Prostate gland (tissue), 2 donors: ENCODE measurements at regions not wholly inside any gene's neighbourhood (a gene's known extent, or its start where the extent isn't known, plus 50 kb on each side); places are given as distances from the start of the nearest gene placed in this dataset.

Source experiments
- CTCF ChIP-seq, 4 experiments: fragments of 200-600 bp in 2 of 4; fragments of 450-650 bp in 2 of 4; sonication (generic) in 2 of 4; IDR thresholded peaks; 1 replicate in 3 of 4; 2 replicates in 1 of 4; pipeline ENCODE4 v1.5.1; 2016 to 2019; ENCODE audit warnings: antibody characterized with exemption in 4 of 4, mild to moderate bottlenecking in 2 of 4, moderate library complexity in 2 of 4
- POLR2A ChIP-seq: fragments of 450-650 bp; IDR thresholded peaks from one replicate; pipeline ENCODE4 v1.6.1; 2016; ENCODE audit warnings: antibody characterized with exemption, mild to moderate bottlenecking
- POLR2AphosphoS5 ChIP-seq: sonication (generic); formaldehyde crosslinking; IDR thresholded peaks from one replicate; pipeline ENCODE4 v1.6.1; 2017; ENCODE audit warnings: antibody characterized with exemption

DNA sequence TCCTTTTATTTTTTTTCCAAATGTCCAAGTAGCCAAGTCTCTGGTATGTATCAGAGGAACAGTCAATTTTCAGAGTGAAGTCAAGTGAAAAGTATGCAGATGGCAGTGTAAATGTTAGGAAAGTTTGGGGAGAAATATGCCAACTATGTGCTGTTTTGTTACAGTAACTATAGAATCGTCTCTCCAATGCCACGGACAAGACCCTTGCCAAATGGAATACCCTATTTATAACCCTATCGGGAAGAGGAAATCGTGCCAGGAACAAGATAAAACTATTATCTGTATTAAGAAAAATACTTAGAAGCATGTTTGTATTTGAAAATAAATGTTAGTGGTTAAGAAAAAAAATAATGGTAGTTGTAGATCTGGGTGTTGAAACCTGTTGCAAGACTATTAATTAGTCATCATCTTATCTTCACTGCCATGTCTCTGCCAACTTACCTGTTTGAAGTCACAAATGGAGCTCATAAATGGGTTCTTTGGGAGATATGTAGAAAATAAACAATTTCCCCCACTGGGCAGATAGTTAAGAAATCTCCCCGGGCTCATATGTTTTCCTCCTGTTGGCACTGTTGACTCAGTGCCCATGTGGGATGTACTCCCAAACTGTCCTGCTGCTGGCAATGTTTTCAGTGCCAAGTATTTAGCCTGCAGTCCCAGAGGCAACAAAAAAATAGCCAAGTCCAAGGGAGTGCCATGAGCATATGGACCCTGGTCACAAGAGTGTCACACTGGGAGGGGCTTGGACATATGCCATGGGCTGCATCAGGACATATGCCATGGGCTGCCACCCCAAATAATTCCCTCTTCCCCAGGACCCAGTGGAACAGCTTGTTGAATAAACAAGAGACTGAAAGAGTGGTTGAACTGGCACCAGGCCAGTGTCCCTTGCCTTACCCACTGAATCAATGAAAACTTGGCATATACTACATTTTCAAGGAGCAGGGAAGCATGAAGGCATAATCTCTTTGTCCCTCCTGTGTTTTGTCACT is 366.9 kb downstream of the OSR1 start:
- no peak for TF ChIP-seq POLR2A
- no peak for TF ChIP-seq CTCF (IDR thresholded peaks at IDR 0.05)
- TF ChIP-seq POLR2AphosphoS5, result peak; percentile 72
